ENCODE measurements at regions not wholly inside any gene's neighbourhood (a gene's known extent, or its start where the extent isn't known, plus 50 kb on each side); places are given as distances from the start of the nearest gene placed in this dataset.

DNA sequence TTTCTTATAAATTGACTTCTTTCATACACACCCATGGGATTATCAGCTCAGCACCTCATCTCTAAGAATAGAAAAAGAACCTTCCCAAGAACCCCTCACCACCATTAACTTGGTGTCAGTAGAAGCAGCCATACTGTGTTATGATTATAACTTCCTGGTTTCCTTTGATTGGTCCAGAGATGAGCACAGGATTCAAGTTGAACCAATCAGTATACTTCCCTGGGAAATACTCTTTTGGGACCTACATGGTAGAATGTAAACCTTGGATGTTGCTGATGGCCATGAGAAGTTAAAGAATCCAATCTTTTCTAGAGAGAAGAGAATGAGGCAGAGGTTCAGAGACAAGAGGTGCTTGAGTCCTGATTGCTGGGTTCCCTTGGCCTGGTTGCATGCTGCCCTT is 190.8 kb downstream of the BMP7 start:
- H3K4me2 ChIP-seq (ENCODE audit: control insufficient read depth, insufficient read depth) = no peak overlapping the region
- H3K27ac ChIP-seq (ENCODE audit: control insufficient read depth, insufficient read depth) = no peak overlapping the region
- ChIA-PET POLR2A (no interaction called here), RAD21 (ENCODE audit: unreplicated experiment) (no interaction called here), SMC1A (ENCODE audit: uncharacterized antibody, unreplicated experiment) (no interaction called here), CTCF (no interaction called here)
- in situ Hi-C loops (cut with MboI) = no loop called here
- BruUV-seq (replicated peaks) = no TSS peak
- no peaks in the 10 kb centered on the region for H3K79me2 ChIP-seq (ENCODE audit: control insufficient read depth, insufficient read depth, low read length)
- DNase-seq (ENCODE audit: low read depth, low spot score) (no peak), ATAC-seq (no peak), FAIRE-seq (no peak)
- peaks cover 0 to 1% of the 10 kb centered on the region in 2 experiments; a peak in 2 of 4 replicates for H3K27me3 ChIP-seq (replicated peaks in 1 of 2; ENCODE audit: control insufficient read depth in 2 of 2, insufficient read depth in 2 of 2, low read length in 1 of 2)
- H4K20me1 ChIP-seq (ENCODE audit: control insufficient read depth, insufficient read depth) = no peaks in the 10 kb centered on the region
- TF ChIP-seq NFYB (IDR thresholded peaks at IDR 0.05; ENCODE audit: insufficient read depth, low read depth, low read length) (0 out of 2 replicates have a peak, but pooled peaks have one; percentile 11), ZNF217 (IDR thresholded peaks at IDR 0.05) (no peak)
- no peak overlapping the region for H3K4me3 ChIP-seq
- intact Hi-C loops (cut with micrococcal nuclease; ENCODE audit: unreplicated experiment) = no loop called here
- no peak overlapping the region for H3K9ac ChIP-seq (ENCODE audit: control insufficient read depth, insufficient read depth, low read length)
- H2AFZ ChIP-seq (ENCODE audit: control insufficient read depth, low read depth, low read length) = no peak overlapping the region
- no peaks in the 10 kb centered on the region for H3K36me3 ChIP-seq (ENCODE audit: control insufficient read depth in 2 of 2, insufficient read depth in 2 of 2, low read length in 1 of 2)
- H3K9me3 ChIP-seq (replicated peaks; ENCODE audit: control insufficient read depth, insufficient read depth, low read length) = no peaks in the 10 kb centered on the region; the same call in 2 of the 3 replicates
- H3K4me1 ChIP-seq (ENCODE audit: control insufficient read depth, insufficient read depth, low read length) = no peaks in the 10 kb centered on the region

DNA sequence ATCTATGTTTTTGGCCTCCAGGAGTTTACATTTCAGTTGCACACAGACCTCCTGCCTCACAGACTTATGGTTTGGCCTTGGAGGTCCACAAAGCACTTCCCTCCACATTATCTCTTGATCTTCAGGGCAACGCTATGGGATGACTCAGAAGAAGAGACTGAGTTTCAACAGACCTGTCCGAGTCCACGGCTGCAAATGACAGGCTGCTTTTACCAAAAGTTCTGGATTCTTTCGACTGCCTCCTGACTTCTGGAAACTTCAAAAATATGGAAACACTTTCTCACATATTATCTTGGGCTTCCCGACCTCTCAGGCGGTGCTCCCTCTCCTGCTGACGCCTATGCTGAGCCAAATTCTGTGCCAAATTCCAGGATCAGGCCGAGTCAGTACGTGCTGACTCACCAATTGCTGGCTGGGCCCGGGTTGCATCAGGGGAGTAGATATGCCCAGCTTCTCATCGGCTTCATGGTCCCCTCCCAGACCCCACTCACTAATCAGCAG is 190.2 kb downstream of the BMP7 start:
- no peak overlapping the region for H3K4me2 ChIP-seq (ENCODE audit: control insufficient read depth, insufficient read depth)
- H3K9me3 ChIP-seq (replicated peaks; ENCODE audit: control insufficient read depth, insufficient read depth, low read length) = no peaks in the 10 kb centered on the region; the same call in 2 of the 3 replicates
- no peak overlapping the region for H3K4me3 ChIP-seq
- 5% methylated on average over 11 of the region's 11 CpGs for WGBS (ENCODE audit: insufficient coverage, insufficient replicate concordance, low lambda C conversion rate, missing lambda C conversion rate)
- CTCF ChIA-PET = interaction anchor here (1.1 kb wide), 1 partner anchor 271 kb away, joined by 3 read pairs; no protein-coding TSS in a partner anchor
- H3K9ac ChIP-seq (ENCODE audit: control insufficient read depth, insufficient read depth, low read length) = no peak overlapping the region
- intact Hi-C loops (cut with micrococcal nuclease; ENCODE audit: unreplicated experiment) (no loop called here), in situ Hi-C loops (cut with MboI) (no loop called here)
- no peak overlapping the region for H3K27ac ChIP-seq (ENCODE audit: control insufficient read depth, insufficient read depth)
- H3K36me3 ChIP-seq (ENCODE audit: control insufficient read depth in 2 of 2, insufficient read depth in 2 of 2, low read length in 1 of 2) = no peaks in the 10 kb centered on the region
- H4K20me1 ChIP-seq (ENCODE audit: control insufficient read depth, insufficient read depth) = no peaks in the 10 kb centered on the region
- H2AFZ ChIP-seq (ENCODE audit: control insufficient read depth, low read depth, low read length) = no peak overlapping the region
- no TSS peak for BruUV-seq (replicated peaks)
- DNase-seq (ENCODE audit: low read depth, low spot score) (no peak), ATAC-seq (no peak), FAIRE-seq (no peak)
- POLR2A ChIA-PET = no interaction called here
- no peaks in the 10 kb centered on the region for H3K79me2 ChIP-seq (ENCODE audit: control insufficient read depth, insufficient read depth, low read length)
- SMC1A ChIA-PET (ENCODE audit: uncharacterized antibody, unreplicated experiment) = interaction anchor here (0.8 kb wide), 1 partner anchor 17 kb away, joined by 3 read pairs; no protein-coding TSS in a partner anchor
- no peaks in the 10 kb centered on the region for H3K4me1 ChIP-seq (ENCODE audit: control insufficient read depth, insufficient read depth, low read length)
- H3K27me3 ChIP-seq (replicated peaks in 1 of 2; ENCODE audit: control insufficient read depth in 2 of 2, insufficient read depth in 2 of 2, low read length in 1 of 2) = peaks cover 0 to 1% of the 10 kb centered on the region in 2 experiments; a peak in 1 of 4 replicates
- RAD21 ChIA-PET (ENCODE audit: unreplicated experiment) = no interaction called here
- TF ChIP-seq KLF5 (IDR thresholded peaks at IDR 0.05; ENCODE audit: partially characterized antibody) (no peak), SUPT20H (IDR thresholded peaks at IDR 0.05; ENCODE audit: borderline replicate concordance, control insufficient read depth, low read depth, low read length) (no peak), POU2F2 (IDR thresholded peaks at IDR 0.05; ENCODE audit: borderline replicate concordance, low read depth, low read length) (no peak), SMC3 (IDR thresholded peaks at IDR 0.05; ENCODE audit: borderline replicate concordance, low read length) (no peak), NR2C2 (IDR thresholded peaks at IDR 0.05; ENCODE audit: borderline replicate concordance, control insufficient read depth, insufficient read length, low read depth) (no peak), IKZF1 (conservative IDR thresholded peaks at IDR 0.05) (no peak), ZZZ3 (IDR thresholded peaks at IDR 0.05; ENCODE audit: control insufficient read depth, insufficient read length, low read depth) (no peak), BMI1 (IDR thresholded peaks at IDR 0.05; ENCODE audit: borderline replicate concordance) (no peak), RAD51 (IDR thresholded peaks at IDR 0.05) (no peak), NR2F1 (conservative IDR thresholded peaks at IDR 0.05) (no peak)
- TF ChIP-seq, protein P1, sequence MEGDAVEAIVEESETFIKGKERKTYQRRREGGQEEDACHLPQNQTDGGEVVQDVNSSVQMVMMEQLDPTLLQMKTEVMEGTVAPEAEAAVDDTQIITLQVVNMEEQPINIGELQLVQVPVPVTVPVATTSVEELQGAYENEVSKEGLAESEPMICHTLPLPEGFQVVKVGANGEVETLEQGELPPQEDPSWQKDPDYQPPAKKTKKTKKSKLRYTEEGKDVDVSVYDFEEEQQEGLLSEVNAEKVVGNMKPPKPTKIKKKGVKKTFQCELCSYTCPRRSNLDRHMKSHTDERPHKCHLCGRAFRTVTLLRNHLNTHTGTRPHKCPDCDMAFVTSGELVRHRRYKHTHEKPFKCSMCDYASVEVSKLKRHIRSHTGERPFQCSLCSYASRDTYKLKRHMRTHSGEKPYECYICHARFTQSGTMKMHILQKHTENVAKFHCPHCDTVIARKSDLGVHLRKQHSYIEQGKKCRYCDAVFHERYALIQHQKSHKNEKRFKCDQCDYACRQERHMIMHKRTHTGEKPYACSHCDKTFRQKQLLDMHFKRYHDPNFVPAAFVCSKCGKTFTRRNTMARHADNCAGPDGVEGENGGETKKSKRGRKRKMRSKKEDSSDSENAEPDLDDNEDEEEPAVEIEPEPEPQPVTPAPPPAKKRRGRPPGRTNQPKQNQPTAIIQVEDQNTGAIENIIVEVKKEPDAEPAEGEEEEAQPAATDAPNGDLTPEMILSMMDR (IDR thresholded peaks at IDR 0.05 in 2 of 3, conservative IDR thresholded peaks at IDR 0.05 in 1 of 3; ENCODE audit: control insufficient read depth in 2 of 3, extremely low read depth in 1 of 3, insufficient read depth in 1 of 3, low read depth in 3 of 3, low read length in 3 of 3) = no peak
